Dermis microvascular lymphatic vessel endothelial cell (primary cell): ENCODE measurements at regions not wholly inside any gene's neighbourhood (a gene's known extent, or its start where the extent isn't known, plus 50 kb on each side); places are given as distances from the start of the nearest gene placed in this dataset.
"Not testable (repeated sequence)": the region's sequence is repeated elsewhere in the genome, so short reads cannot be mapped to it uniquely, and the experiment has no call there.

Experiments used
- DNase-seq, 2 donors: peaks; one replicate each; pipeline versions ENCODE4 v3.0.0 to v3.0.0-alpha.2; 2010; ENCODE audit warnings: low read depth in 2 of 2

DNA sequence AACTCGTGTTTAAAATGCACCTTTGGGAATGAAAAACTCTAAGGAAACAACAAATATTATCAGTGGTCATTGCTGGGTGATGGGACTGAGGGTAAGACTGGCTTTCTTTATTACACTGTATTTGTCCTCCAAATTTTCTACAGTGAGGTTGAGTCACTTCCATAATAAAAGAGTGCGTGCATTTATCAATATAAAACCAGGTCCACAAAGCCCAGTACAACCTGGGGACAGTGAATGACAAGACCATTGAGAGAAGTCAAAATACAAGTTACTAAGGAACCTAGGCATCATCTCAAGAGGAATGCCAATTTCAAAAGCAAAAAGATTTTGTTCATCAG lies 76.4 kb downstream of the MAGED4 start:
- DNase-seq, result no peak

GRCh38 chrX:52261463-52262194 lies 76.9 kb downstream of the MAGED4 start:
- peak; percentile 73 to 79 for DNase-seq

DNA sequence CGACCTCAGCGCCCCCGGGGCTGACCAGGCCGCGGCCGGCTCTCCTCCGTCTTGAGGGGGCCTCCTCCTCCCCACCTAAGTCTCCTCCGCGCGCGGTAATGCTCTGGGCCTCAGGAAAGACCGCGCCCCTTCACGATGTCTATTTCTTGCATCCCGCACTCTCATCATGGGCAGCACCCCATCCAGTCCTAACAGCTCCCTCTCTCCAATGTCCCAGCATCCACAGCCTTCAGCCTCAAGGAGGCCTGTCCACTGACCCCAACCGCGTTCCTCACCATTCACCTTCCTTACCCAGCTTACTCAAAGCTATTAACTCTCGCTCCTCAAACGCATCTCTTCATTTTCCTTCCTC lies 77.5 kb downstream of the MAGED4 start:
- no peak for DNase-seq

DNA sequence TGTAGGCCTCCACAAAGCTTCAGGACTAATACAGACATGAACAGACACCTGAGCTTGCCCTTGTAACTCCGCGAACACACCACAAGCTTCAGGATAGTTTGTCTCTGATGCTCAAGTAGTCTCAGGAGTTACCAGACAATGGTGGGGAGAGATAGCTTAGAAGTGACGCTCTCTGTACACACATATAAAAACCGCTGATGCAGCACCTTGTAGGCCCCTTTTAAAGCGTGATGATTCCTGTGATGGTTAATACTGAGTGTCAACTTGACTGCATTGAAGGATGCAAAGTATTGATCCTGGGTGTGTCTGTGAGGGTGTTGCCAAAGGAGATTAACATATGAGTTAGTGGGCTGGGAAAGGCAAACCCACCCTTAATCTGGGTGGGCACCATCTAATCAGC lies 78.7 kb downstream of the MAGED4 start:
- DNase-seq, result no peak

GRCh38 chrX:52265713-52266112 lies 81.0 kb downstream of the MAGED4 start:
- no peak for DNase-seq

DNA sequence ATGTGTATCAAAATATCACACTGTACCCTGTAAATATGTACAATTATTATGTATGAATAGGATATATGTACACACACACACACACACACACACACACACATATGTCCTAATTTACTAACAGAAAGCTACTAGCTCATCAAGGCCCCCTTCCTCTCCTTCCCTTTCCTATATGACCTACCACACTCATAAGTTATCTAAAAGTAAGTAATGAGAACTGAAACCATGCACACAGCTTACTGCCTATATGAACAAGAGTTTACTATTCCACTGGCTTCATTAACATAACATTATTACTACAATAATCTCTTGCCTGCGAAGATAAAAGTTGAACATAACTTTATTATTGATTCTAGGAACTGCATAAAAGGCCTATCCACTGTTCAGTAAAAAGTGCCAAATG lies 83.8 kb downstream of the MAGED4 start:
- DNase-seq, result not testable (repeated sequence)

GRCh38 chrX:52270453-52271116 lies 85.9 kb downstream of the MAGED4 start:
- DNase-seq, result no peak

DNA sequence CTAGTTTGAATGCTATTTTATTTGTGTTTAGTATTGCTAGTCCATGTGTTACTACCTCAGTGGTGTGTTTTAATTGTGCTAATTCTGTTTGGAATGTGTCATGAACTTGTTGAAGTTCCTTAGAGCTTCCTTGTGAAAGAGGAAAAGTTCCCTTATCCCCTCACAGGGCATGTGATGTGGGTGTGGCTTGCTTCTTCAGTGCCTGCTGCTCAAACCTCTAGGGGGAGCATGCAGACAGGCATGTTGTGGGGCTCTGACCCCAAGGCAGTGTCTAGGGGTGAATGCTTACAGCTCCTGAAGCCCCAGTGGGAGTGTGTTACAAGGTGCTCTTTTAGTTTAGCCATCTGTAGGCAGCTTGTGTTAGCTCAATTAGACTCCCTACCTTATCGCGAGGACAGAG lies 86.5 kb downstream of the MAGED4 start:
- no peak for DNase-seq

- no peak for DNase-seq
Measured at GRCh38 chrX:52277666-52278065, 91.2 kb upstream of the XAGE2 start.

GRCh38 chrX:52280812-52281211 lies 88.0 kb upstream of the XAGE2 start:
- no peak for DNase-seq

GRCh38 chrX:52284865-52285264 lies 84.0 kb upstream of the XAGE2 start:
- no peak for DNase-seq

DNA sequence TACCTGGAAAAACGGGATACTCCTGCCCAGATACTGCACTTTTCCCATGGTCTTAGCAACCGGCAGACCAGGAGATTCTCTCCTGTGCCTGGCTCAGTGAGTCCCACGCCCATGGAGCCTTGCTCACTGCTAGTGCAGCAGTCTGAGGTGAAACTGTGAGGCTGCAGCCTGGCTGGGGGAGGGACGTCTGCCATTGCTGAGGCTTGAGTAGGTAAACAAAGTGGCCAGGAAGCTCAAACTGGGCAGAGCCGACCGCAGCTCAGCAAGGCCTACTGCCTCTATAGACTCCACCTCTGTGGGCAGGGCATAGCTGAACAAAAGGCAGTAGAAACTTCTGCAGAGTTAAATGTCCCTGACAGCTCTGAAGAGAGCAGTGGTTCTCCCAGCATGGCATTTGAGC lies 69.9 kb upstream of the XAGE2 start:
- not testable (repeated sequence) for DNase-seq

DNA sequence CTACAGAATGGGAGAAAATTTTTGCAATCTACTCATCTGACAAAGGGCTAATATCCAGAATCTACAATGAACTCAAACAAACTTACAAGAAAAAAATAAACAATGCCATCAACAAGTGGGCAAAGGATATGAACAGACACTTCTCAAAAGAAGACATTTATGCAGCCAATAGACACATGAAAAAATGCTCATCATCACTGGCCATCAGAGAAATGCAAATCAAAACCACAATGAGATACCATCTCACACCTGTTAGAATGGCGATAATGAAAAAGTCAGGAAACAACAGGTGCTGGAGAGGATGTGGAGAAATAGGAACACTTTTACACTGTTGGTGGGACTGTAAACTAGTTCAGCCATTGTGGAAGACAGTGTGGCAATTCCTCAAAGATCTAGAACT lies 60.3 kb upstream of the XAGE2 start:
- not testable (repeated sequence) for DNase-seq
